Gastroesophageal sphincter (tissue), 3 donors: ENCODE measurements at regions not wholly inside any gene's neighbourhood (a gene's known extent, or its start where the extent isn't known, plus 50 kb on each side); places are given as distances from the start of the nearest gene placed in this dataset.

Source experiments
- CTCF ChIP-seq, 4 experiments: fragments of 200-600 bp in 2 of 4; fragments of 450-650 bp in 2 of 4; sonication (generic) in 1 of 4; IDR thresholded peaks; one replicate each; pipeline ENCODE4 v1.5.1; 2017 to 2019; ENCODE audit warnings: antibody characterized with exemption in 4 of 4, mild to moderate bottlenecking in 2 of 4, moderate library complexity in 2 of 4
- EP300 ChIP-seq: sonication (generic); formaldehyde crosslinking; IDR thresholded peaks from one replicate; pipeline ENCODE4 v1.6.1; 2017; ENCODE audit warnings: antibody characterized with exemption, mild to moderate bottlenecking
- POLR2A ChIP-seq, 2 donors: fragments of 450-650 bp; IDR thresholded peaks; one replicate each; pipeline ENCODE4 v1.6.1; 2017; ENCODE audit warnings: antibody characterized with exemption in 2 of 2, mild to moderate bottlenecking in 2 of 2, moderate library complexity in 1 of 2
- POLR2AphosphoS5 ChIP-seq: sonication (generic); formaldehyde crosslinking; IDR thresholded peaks from one replicate; pipeline ENCODE4 v1.6.1; 2017; ENCODE audit warnings: antibody characterized with exemption

GRCh38 chr11:39542460-39542859, 1917.0 kb downstream of the LRRC4C start:
- TF ChIP-seq CTCF (IDR thresholded peaks at IDR 0.05) = no peak
- TF ChIP-seq POLR2A (IDR thresholded peaks at IDR 0.05) = no peak
- no peak for TF ChIP-seq POLR2AphosphoS5
- no peak for TF ChIP-seq EP300
